HL-60 (cell line): ENCODE measurements at regions not wholly inside any gene's neighbourhood (a gene's known extent, or its start where the extent isn't known, plus 50 kb on each side); places are given as distances from the start of the nearest gene placed in this dataset.

Experiments used
- GABPA ChIP-seq: IDR thresholded peaks from 2 replicates; pipeline ENCODE4 v1.6.1; 2012; ENCODE audit warnings: low read depth
- POLR2AphosphoS5 ChIP-seq: IDR thresholded peaks from 2 replicates; pipeline ENCODE4 v1.6.1; 2012; ENCODE audit warnings: low read depth
- SPI1 ChIP-seq: IDR thresholded peaks from 2 replicates; pipeline ENCODE4 v1.6.1; 2012; ENCODE audit warnings: low read depth, mild to moderate bottlenecking, borderline replicate concordance
- TF ChIP-seq, protein P1 (sequence below): IDR thresholded peaks from 2 replicates; pipeline ENCODE4 v1.6.1; 2012; ENCODE audit warnings: low read depth; ENCODE audit not compliant: insufficient replicate concordance
- TF ChIP-seq, protein P2 (sequence below): IDR thresholded peaks from one replicate; pipeline ENCODE4 v1.5.1; 2011; ENCODE audit warnings: low read length, control low read depth, inconsistent platforms; ENCODE audit not compliant: insufficient read depth

DNA sequence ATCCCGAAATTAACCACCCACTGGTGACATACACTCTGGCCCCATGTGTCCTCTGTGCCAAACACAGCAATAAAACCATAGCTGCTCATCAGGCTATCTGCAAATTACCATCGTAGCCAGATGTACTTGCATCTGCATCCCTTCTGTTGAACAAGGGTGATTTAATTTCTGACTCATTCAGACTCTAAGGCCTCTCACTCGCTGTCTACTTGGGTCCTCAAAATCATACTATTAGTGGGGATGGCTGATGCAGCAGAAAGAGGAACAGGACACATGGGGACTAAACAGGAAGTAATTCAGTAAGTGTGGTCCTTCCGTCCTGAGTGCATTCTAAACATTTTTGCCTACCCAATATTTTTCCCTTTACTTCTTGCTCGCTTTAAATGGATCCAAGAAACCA is 2275.0 kb upstream of the PCDH20 start:
- TF ChIP-seq POLR2AphosphoS5 (no peak), SPI1 (peak; percentile 74), GABPA (peak; percentile 53; the same call in 1 of the 2 replicates)
- TF ChIP-seq, protein P1, sequence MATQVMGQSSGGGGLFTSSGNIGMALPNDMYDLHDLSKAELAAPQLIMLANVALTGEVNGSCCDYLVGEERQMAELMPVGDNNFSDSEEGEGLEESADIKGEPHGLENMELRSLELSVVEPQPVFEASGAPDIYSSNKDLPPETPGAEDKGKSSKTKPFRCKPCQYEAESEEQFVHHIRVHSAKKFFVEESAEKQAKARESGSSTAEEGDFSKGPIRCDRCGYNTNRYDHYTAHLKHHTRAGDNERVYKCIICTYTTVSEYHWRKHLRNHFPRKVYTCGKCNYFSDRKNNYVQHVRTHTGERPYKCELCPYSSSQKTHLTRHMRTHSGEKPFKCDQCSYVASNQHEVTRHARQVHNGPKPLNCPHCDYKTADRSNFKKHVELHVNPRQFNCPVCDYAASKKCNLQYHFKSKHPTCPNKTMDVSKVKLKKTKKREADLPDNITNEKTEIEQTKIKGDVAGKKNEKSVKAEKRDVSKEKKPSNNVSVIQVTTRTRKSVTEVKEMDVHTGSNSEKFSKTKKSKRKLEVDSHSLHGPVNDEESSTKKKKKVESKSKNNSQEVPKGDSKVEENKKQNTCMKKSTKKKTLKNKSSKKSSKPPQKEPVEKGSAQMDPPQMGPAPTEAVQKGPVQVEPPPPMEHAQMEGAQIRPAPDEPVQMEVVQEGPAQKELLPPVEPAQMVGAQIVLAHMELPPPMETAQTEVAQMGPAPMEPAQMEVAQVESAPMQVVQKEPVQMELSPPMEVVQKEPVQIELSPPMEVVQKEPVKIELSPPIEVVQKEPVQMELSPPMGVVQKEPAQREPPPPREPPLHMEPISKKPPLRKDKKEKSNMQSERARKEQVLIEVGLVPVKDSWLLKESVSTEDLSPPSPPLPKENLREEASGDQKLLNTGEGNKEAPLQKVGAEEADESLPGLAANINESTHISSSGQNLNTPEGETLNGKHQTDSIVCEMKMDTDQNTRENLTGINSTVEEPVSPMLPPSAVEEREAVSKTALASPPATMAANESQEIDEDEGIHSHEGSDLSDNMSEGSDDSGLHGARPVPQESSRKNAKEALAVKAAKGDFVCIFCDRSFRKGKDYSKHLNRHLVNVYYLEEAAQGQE = no peak
- TF ChIP-seq, protein P2, sequence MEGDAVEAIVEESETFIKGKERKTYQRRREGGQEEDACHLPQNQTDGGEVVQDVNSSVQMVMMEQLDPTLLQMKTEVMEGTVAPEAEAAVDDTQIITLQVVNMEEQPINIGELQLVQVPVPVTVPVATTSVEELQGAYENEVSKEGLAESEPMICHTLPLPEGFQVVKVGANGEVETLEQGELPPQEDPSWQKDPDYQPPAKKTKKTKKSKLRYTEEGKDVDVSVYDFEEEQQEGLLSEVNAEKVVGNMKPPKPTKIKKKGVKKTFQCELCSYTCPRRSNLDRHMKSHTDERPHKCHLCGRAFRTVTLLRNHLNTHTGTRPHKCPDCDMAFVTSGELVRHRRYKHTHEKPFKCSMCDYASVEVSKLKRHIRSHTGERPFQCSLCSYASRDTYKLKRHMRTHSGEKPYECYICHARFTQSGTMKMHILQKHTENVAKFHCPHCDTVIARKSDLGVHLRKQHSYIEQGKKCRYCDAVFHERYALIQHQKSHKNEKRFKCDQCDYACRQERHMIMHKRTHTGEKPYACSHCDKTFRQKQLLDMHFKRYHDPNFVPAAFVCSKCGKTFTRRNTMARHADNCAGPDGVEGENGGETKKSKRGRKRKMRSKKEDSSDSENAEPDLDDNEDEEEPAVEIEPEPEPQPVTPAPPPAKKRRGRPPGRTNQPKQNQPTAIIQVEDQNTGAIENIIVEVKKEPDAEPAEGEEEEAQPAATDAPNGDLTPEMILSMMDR = no peak
